AG09319 (cell line): ENCODE measurements at regions not wholly inside any gene's neighbourhood (a gene's known extent, or its start where the extent isn't known, plus 50 kb on each side); places are given as distances from the start of the nearest gene placed in this dataset.

Source experiments
- DNase-seq: peaks from one replicate; pipeline ENCODE4 v3.0.0-alpha.2; 2010; ENCODE audit warnings: low read depth; ENCODE audit errors: extremely low read depth
- TF ChIP-seq, protein P1 (sequence below): IDR thresholded peaks from 2 replicates; pipeline ENCODE4 v1.5.1; 2011; ENCODE audit warnings: low read depth, mild to moderate bottlenecking, inconsistent platforms, low read length, moderate library complexity

DNA sequence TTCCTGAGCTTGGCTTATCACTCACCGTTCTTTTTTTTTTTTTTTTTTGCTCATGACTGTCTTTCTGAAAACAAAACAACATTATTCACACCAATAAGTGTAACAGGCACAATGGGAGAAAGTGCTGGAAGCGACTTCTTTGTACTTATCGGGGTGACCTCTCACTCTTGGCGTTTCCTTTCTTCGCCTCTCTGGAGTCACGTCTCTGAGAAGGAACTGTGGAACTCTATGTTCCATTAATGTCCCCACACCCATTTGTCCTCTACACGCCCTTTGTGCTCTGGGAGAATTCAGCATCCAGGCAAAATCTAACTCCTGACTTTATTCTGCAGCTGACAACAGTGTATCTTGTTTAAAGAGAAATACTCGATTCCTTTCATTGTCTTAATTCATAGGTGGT, 70.8 kb upstream of the FAM204A start:
- TF ChIP-seq, protein P1, sequence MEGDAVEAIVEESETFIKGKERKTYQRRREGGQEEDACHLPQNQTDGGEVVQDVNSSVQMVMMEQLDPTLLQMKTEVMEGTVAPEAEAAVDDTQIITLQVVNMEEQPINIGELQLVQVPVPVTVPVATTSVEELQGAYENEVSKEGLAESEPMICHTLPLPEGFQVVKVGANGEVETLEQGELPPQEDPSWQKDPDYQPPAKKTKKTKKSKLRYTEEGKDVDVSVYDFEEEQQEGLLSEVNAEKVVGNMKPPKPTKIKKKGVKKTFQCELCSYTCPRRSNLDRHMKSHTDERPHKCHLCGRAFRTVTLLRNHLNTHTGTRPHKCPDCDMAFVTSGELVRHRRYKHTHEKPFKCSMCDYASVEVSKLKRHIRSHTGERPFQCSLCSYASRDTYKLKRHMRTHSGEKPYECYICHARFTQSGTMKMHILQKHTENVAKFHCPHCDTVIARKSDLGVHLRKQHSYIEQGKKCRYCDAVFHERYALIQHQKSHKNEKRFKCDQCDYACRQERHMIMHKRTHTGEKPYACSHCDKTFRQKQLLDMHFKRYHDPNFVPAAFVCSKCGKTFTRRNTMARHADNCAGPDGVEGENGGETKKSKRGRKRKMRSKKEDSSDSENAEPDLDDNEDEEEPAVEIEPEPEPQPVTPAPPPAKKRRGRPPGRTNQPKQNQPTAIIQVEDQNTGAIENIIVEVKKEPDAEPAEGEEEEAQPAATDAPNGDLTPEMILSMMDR, result no peak
- no peak for DNase-seq

DNA sequence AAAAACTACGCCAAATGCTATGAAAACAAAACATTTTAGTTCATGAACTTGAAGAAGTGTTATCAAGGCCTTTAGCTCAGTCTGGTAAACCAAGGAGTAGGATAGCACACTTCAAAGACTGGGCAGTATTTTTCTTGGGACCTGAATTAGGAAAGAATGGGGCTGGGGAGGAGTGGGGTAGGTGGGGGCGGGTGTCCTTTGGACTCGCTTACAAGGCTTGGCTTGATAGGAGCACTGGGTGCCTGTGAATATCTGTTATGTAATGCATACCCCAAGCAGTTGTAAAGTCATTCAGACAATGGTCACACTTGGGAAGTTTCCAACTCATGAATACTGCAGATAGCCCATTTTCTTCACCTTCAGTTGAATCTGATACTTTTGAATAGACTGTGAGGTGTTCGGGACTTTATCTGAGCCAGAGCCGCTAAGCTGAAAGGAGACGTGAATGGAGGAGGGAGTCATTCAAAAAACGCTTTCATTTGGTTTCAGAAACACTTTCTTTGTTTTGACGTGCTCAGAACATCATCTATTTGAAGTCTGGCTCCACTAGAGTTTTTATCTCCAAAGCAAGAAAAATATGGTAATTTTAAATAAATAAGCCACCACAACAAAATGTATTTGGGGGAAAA, 70.1 kb upstream of the FAM204A start:
- DNase-seq, result no peak
- TF ChIP-seq, protein P1, result no peak

- DNase-seq, result no peak
Observed at GRCh38 chr10:118409295-118409694, 67.2 kb upstream of the FAM204A start.

GRCh38 chr10:118408181-118408580, 66.1 kb upstream of the FAM204A start:
- TF ChIP-seq, protein P1, result no peak
- DNase-seq, result no peak

More at GRCh38 chr10:118409295-118409694, 67.2 kb upstream of the FAM204A start:
- TF ChIP-seq, protein P1, result no peak

GRCh38 chr10:118407777-118408176, 65.7 kb upstream of the FAM204A start:
- no peak for DNase-seq
- TF ChIP-seq, protein P1, result no peak

- no peak for DNase-seq
- TF ChIP-seq, protein P1, result no peak
Observed at GRCh38 chr10:118407026-118407425, 64.9 kb upstream of the FAM204A start.

- no peak for DNase-seq
- TF ChIP-seq, protein P1, result no peak
Observed at GRCh38 chr10:118405928-118406327, 63.8 kb upstream of the FAM204A start.
